ENCODE measurements at regions not wholly inside any gene's neighbourhood (a gene's known extent, or its start where the extent isn't known, plus 50 kb on each side); places are given as distances from the start of the nearest gene placed in this dataset.
A peak's percentile ranks its signal among the peaks of the same experiment; 100 is the strongest.
"Not testable (repeated sequence)": the region's sequence is repeated elsewhere in the genome, so short reads cannot be mapped to it uniquely, and the experiment has no call there.

DNA sequence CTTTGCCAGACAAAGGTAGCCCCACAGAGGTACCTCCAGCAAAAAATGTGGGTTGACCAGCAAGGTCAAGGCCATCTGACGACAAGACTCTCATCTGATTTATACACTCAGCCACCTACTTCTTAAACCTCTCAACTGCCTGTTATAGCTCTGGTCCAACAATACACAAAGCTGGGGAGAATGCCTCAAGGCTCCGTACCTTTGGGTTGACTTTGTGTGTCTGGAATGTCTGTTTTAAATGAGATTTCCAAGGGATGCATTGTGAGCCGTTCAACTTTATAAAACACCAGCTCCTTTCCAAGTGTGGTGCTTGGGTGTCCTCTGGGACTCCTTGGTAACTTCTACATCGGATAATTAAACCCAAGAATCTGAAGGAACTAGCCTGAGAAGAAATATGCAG, 167.0 kb upstream of the RPL34 start:
- no peak for FAIRE-seq

DNA sequence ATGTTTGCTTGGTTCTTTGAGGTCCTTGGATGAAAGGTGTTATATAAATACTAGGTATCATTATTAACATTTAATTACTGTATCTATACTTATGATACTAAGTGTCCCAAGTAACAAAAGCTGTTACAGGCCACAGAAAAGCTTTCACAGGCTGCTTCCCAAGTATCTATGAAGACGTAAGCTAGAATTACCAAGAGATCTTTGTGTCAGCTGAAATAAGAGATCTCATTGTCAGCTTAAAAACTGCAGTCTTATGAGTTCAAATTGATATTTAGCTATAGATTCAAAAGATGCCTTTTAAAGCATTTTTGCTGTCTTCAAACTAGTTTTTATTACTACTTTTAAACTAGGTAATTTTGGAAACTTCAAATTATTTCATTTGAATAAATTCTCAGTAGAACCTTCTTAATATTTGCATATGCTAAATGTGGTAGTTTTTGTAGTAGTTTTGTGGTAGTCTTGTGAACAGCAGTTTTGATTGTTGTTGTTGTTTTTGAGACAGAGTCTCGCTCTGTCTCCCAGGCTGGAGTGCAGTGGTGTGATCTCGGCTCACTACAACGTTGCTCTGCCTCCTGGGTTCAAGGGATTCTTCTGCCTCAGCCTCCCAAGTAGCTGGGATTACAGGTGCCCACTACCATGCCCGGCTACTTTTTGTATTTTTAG, 170.0 kb upstream of the RPL34 start:
- FAIRE-seq, result no peak

DNA sequence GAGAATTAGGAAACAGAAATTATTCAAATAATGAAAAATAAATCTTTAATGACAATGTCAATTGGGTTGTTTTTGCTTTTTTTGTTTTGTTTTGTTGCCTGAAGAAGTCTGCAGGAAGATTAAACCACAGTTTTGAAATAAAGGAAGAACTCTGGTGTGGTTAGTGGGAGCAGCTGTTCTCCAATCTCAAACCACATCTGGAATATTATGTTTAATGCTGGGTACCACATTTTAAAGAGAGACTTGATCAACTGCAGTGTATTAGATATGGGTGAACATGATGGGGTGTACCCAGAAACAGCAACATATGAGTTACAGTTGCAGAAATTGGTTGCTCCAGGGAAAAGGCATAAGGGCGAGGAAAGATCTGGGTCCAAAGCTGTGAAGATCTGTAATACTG, 171.2 kb upstream of the RPL34 start:
- FAIRE-seq, result no peak

DNA sequence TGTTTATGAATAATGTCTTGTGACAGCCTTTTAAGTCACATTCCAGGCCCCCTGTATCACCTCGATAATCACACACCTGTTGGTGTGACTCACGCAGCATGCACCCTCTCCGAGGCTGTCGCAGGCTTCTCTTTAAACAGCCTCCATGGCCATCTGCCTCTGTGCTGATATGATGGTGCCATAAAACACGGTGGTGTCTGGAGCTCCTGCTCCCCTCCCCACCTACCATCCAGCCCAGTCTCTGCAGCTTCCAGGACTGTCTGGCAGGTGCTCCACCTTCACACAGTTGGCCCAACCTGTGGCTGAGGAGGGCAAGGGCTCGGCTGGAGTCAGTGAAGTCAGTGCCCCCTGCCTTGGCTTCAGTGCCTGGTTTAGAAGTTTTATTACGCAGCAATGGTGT, 173.8 kb upstream of the RPL34 start:
- no peak for FAIRE-seq

DNA sequence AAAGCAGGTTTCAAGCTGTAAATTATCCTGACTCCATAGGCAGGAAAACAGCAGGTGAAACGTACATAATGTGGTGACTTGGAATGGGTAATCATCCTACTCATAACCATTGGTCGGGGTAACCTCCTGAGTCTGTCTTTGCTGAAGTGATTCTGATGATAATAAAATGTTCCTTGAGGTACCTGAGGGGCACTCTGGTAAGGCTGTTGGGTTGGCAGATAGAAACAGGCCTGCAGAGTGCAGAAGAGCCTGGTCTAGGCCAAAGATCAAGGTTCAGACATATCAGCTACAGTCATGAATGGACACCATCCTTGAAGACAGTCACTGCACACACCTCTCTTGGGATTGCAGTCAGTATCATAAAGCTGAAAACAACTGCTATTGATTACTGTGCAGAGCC, 174.7 kb upstream of the RPL34 start:
- FAIRE-seq, result no peak

DNA sequence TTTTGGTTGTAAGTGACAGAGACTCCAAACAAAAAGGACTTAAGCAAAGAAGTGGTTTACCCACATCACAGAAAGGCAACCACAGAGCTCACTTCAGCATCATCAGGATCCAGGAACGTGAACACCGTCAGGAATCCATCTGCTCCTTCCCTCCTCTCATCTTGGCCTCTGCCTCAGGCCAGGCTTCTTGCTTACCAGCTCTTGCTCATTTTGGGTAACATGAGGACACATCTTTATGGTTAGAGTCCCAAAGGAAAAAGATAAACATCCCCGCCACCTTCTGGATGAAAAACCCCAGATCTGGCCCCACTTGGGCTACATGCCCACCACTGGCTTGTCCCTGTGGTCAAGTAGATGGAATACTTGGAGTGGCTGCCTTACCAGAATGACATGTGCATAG, 176.8 kb upstream of the RPL34 start:
- FAIRE-seq, result no peak

DNA sequence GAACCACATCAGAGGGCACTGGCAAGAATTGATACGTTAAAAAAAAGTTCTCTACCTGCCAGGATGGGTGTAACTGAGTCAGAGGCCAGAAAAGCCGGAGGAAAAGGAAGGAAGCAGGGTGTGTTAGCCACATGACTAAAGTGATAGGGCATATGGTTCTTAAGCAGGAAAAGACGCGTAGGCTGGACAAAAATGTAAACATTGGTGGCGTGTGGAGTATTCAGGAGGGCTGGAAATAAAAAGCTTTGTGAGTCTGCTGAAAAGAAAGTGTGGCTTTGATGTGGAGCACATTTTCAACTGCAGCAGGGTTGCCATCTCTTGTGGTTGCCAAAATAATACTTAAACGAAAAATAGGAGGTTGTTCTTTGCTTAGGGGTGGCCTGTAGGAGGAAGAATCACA, 186.5 kb upstream of the RPL34 start:
- peak; percentile 12 for FAIRE-seq

DNA sequence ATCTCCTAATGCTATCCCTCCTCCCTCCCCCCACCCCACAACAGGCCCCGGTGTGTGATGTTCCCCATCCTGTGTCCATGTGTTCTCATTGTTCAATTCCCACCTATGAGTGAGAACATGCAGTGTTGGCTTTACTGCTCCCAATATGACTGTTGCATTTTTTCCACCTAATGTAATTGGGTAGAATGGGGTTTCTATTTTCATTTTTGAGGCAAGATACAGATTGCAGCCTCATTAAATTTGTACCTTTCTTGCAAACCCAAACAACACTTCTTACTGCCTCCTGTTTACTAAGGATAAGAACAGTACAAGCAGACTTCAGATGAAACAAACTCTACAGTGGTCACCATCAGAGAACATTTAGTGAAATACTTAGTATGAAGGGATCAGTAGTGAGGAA, 187.0 kb upstream of the RPL34 start:
- FAIRE-seq, result not testable (repeated sequence)

DNA sequence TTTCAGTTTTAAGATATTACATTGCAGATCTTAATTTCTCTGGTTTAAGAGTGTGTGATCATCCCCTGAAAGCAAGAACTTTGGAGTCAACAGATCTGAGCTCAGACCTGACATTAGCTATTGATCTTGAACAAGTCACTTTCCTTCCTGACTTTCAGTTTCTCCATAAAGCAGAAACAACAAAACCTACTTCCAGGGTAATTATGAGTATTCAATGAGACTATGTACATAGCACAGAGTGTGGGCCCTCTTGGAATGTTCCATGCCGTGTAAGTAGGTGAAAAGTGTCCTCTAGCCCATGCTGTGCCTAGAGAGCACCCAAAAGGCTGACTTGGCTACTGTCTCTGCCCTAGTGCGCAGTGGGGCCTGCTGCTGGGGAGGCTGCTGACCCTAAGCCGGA, 188.0 kb upstream of the RPL34 start:
- FAIRE-seq, result no peak

DNA sequence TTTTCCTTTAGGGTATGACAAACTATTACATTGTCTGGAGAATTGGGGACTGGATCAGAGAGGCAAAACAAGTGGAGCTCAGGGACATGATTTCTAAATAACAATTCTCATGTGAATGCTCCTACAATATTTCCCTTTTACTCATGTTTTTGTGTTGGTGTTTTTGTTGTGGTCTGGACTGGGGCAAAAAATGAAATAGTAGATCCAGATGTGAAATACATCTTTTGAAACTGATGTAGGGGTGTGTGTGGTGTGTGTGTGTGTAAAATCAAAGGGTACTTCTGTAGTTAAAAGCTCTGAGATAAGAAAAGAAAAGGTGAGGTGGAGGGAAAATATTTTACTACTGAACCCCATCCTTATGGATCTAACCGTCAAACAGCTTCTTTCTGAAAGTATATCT, 188.4 kb upstream of the RPL34 start:
- FAIRE-seq, result no peak

DNA sequence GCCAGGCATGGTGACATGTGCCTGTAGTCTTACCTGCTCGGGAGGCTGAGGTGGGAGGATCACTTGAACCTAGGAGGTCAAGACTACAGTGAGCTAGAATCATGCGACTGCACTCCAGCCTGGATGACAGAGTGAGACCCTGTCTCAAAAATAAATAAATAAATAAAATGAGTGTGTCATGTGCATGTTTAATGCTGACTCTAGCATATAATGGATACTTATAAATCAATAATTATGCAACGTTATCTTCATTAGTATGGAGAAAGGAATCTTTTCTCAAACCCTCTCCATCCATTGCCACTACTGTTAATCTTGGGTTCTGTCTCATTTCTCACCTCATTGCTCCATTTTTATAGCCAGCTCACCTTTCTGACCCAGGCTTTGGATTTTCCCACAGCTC, 189.5 kb upstream of the RPL34 start:
- FAIRE-seq, result no peak

DNA sequence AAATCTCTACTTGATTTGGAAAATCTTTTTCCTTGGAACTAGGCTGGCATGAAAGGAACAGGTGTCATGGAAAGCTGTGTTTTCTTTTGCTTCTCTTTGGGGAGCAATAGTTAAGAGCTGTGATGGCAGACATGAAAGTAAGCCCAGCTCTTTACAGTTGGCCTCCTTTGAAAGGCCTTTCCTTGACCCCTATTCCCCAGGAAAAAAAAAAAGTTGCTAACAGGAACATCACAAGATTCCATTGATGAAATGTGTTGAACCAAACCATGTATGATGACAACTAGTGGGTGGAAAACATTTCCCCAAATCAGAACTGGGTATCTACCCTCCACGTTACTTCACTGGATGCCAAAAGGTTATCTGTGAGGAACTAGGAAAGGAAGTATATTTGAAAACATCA, 190.7 kb upstream of the RPL34 start:
- no peak for FAIRE-seq

DNA sequence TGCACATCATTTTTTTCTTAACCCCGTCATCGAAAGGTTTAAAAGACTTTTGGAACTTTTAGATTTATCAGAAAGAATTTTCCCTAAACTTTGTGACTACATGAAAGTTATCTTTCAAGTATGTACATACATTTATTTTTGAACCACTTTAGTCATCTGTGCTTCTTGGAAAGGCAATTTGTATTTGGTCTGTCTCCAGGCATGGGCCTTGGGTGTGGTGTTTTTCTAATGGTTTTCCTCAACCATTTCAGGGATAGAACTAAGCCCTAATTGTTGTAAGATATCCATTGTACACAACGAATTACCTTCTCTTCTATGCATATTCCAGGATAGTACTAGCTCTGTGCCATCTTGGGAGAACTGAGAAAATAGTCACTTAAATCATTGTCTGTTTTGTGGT, 191.5 kb upstream of the RPL34 start:
- FAIRE-seq, result no peak

DNA sequence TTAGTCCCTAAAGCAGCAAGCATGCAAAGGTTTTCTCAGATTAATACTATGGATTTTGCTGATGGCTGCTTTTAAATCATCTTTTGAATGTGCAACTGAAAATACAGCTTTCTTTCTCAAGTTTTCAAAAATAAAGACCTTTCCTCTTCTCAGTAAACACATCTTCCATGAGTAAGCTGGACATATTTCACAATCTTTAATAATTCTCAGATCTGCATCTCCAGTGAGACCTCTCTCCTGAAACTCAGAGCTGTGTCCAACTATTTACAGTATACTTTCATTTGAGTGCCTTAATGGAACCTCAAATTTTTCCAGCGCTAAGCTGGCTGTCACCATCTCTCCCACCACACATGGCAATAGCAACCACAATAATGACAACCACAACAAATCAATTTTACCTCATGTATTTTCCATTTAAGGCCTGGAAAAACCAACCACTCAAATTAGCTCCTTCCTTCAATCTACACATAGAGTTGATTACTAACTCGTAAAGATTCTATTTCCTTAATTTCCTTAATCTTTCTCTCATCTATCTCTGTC, 192.4 kb upstream of the RPL34 start:
- no peak for FAIRE-seq

DNA sequence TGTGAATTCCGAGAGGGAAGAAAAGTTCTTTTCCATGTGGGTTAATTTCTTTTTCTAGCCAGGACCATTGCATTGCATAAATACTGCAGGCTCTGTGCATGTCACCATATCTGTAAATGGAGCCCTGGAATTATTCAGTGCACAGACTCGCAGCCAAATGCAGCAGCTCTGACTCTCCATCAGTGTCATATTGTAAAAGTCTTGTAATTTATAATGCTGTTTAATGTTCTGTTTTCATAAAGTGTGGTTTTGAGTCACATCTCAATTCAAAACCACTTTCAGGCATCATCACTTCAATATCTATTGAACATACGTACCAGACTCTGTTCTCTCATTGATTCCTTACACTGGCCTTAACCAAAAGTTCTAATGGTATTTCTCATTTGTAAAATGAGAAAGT, 193.9 kb upstream of the RPL34 start:
- no peak for FAIRE-seq

DNA sequence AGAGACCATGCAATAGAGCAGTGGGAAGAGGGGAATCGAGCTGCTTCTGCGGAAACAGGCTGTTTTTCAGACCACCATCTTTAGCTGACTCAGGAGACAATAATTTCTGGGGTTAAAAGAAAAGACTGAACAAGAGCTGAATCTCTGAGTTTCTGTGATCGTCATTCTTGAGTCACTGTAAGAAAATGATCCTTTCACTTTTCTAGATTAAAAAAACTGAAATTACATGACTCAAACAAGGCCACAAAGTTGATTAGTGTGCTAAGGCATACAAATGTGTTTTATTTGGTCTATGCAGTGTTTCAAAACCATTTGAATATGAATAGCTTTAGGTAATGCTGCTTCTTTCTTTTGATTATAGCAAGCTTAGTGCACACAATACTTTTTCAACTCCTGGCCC, 194.4 kb upstream of the RPL34 start:
- no peak for FAIRE-seq

DNA sequence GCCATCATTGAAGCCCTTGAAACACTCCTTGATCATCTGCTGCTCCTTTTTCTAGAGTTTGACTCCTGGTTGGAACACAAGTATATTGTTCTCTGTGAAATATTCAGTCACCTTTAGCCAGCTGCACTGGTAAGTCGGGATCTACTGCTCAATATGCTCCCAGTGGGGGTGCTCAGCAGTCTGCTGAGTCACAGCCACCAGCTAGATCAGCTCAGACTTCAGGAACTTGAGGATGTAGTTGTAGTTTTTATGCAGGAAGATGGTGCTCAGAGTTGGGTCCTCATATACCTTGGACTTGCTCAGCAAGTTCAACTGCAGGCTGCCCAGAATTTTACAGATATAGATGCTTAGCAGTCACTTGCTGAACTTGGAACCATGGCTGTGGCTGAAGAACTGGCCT, 202.5 kb upstream of the RPL34 start:
- FAIRE-seq, result no peak

DNA sequence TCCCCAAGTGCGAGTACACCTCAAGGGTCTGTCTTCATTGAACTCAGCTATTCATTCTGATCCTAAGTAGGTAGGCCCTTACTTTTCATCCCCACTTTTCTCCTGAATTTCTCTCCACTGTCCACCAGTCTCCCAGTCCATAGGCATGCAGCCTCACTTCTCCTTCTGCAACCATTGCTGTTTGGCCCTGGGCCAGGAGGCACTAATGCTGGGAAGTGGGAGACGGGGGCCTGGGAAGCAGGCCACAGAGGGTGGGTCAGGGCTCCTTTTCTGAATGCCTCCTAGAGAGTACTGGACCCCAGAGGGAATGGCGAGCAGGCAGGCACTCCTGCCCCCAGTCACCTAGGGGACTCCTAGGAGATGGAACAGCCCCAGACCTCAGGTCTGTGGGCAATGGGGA, 203.5 kb upstream of the RPL34 start:
- no peak for FAIRE-seq

DNA sequence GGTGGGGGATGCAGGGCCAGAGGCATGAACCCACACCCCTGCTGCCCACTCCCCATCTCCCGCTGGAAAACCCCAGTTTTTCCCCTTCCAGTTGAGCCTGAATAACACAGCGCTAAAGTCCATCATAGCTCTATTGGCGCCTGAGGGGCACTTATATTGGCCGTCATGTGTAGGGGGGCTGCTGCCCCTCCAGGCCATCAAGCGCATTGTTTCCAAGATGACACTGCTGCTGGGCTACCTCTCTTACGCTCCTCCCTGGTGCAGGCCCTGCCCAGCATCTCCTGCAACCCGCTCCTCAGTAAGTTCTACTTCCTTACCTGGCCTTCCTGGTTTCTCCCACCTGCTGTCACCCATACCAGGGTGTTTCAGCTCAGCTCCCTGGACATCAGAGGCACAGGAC, 205.0 kb upstream of the RPL34 start:
- FAIRE-seq, result no peak

DNA sequence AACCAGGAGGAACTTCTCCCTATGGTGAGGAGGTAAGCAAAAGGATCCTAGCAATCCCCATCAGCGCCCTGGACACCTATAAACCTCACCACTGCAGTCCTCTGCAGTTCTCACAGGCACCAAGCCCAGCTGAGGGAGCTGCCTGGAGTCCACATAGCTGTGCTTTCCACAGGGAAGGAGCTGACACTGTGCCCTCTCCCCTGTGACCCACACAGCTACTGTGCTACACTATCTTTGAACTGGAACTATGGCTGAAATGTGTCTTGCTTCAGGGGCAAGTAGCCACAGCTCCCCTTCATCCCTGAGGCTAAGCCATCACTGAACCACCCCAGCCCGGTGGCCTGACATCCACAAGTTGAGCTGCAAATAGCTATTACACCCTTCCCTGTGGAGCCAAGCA, 208.5 kb upstream of the RPL34 start:
- FAIRE-seq, result no peak

DNA sequence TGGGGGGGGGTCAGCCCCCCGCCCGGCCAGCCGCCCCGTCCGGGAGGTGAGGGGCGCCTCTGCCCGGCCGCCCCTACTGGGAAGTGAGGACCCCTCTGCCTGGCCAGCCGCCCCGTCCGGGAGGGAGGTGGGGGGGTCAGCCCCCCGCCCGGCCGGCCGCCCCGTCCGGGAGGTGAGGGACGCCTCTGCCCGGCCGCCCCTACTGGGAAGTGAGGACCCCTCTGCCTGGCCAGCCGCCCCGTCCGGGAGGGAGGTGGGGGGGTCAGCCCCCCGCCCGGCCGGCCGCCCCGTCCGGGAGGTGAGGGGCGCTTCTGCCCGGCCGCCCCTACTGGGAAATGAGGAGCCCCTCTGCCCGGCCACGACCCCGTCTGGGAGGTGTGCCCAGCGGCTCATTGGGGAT, 210.7 kb upstream of the RPL34 start:
- not testable (repeated sequence) for FAIRE-seq

DNA sequence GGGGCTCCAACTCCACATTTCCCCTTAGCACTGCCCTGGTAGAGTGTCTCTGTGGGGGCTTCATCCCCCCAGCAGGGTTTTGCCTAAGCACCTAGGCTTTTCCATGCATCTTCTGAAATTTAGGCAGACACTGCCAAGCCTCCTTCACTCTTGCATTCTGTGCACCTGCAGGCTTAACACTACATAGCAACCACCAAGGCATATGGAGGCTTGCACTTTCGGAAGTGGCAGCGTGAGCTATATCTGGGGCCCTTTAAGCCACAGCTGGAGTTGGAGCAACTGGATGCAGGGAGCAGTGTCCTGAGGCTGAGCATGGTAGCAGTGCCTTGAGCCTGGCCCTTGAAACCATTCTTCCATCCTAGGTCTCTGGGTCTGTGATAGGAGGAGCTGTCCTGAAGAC, 214.8 kb upstream of the RPL34 start:
- FAIRE-seq, result no peak

DNA sequence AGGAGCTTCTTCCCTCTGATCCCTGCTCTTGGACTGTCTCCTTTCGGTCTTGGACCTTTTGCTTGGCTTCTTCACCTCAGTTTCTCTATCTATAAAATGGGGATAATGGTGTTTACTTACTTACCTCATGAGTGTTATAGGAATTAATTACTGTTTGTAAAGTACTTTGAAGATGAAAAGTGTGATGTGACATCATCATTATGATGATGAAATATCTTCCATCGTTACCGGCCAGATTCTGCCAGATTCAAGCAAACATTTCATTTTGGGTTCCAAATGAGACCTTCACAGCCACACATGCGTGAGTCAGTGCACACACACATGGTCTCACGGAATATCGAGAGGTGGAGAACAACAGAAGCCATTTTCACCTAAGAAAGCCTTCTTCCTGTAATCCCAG, 220.1 kb upstream of the RPL34 start:
- no peak for FAIRE-seq

DNA sequence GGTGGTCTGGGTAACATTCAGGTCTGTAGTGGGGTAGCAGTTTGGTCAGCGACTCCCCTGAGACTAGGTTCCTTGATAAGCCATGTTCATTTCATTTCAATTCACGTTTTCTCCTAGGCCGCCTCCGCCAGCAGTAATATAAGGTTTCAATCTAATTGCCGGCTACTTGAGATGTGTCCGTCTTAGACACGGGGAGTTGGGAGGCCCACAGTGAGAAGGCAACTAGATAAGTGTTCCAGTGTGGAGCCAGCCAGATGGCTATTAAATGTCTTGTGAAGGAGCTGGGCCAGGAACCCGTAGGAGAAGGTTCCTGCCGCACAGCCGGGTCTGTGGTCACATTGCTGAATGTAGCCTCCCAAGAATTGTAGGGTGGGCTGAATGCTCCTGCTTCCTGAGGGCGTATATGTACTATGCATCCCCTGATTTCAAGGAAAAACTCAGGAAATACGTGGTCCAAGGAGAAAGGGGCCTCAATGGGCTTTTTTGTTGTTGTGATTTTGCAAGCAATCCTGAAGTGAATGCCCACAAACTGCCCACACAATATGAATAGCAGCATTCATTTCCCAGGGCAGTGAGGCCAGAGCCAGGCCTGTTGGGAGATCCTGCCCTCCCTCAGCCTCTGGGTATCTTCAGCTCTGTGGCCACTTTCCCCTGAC, 220.6 kb upstream of the RPL34 start:
- FAIRE-seq, result no peak

DNA sequence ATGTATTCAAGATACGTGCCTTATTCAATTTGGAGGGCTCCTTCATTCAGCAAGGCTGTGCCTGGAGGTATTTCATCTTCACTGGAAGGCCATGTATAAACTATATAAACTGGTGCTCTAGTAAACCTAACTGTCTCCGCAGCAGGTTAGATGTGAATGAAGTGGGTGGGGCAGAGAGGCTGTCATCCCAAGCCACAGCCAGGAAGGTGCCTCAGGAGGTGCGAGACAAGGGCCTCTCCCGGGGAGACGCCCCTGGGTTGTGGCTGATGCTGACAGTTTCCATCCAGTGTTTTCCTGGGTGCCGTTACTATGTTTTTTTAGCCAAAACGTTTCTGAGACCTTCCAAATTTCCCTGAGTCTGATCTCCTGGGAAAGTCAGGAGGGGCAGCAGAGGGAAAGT, 221.5 kb upstream of the RPL34 start:
- no peak for FAIRE-seq

Data from endometrium (tissue), 2 donors.